ENCODE measurements at regions not wholly inside any gene's neighbourhood (a gene's known extent, or its start where the extent isn't known, plus 50 kb on each side); places are given as distances from the start of the nearest gene placed in this dataset.

DNA sequence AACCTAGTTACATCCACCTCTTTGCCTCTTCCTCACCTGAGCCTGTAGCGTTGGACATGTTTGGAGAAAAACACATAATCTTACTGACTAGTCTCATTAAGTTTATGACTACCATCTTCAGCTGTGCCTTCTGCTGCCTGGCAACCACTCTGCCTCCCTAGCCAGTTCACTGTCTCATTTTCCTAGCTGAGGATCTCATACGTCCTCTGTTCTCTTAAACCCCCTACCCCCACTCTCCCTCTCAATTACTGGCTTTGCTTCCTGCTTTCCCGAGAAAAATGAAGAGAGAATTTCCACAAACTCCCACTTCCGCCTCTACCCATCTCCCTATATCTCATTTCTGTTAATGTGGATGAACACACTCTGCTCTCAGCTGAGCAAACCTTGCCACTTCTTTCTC lies 239.3 kb upstream of the POU2AF2 start:
- H3K4me1 ChIP-seq (ENCODE audit: control insufficient read depth, insufficient read depth, low read length): peaks cover 12% of the 10 kb centered on the region
- FAIRE-seq: peak; percentile 7
- CTCF ChIA-PET: interaction anchor here (0.5 kb wide), 1 partner anchor 1406 kb away, joined by 3 read pairs; no protein-coding TSS in a partner anchor

More for the DNA sequence above, 239.3 kb upstream of the POU2AF2 start:
- BruUV-seq (replicated peaks): no TSS peak
- no peaks in the 10 kb centered on the region for H3K36me3 ChIP-seq (ENCODE audit: control insufficient read depth in 2 of 2, insufficient read depth in 2 of 2, low read length in 1 of 2)
- no peak overlapping the region for H3K4me3 ChIP-seq
- in situ Hi-C loops (cut with MboI) (no loop called here), intact Hi-C loops (cut with micrococcal nuclease; ENCODE audit: unreplicated experiment) (loop anchor here (10.0 kb wide), 1 partner anchor 229 kb away; no protein-coding TSS in a partner anchor)
- POLR2A ChIA-PET: no interaction called here
- no peak overlapping the region for H3K27ac ChIP-seq (ENCODE audit: control insufficient read depth, insufficient read depth)
- no peaks in the 10 kb centered on the region; a peak in 1 of 4 replicates for H3K27me3 ChIP-seq (replicated peaks in 1 of 2; ENCODE audit: control insufficient read depth in 2 of 2, insufficient read depth in 2 of 2, low read length in 1 of 2)
- RAD21 ChIA-PET (ENCODE audit: unreplicated experiment): no interaction called here
- H2AFZ ChIP-seq (ENCODE audit: control insufficient read depth, low read depth, low read length): no peak overlapping the region
- DNase-seq (ENCODE audit: low read depth, low spot score) (no peak), ATAC-seq (no peak)
- TF ChIP-seq NFIC (IDR thresholded peaks at IDR 0.05; ENCODE audit: low read depth, low read length) (no peak), CBFB (IDR thresholded peaks at IDR 0.05; ENCODE audit: low read depth) (no peak), BCL11A (IDR thresholded peaks at IDR 0.05; ENCODE audit: low read depth, low read length) (no peak), TAF1 (IDR thresholded peaks at IDR 0.05; ENCODE audit: borderline replicate concordance, low read depth, low read length) (no peak), RAD21 (IDR thresholded peaks at IDR 0.05; ENCODE audit: insufficient read depth, low read depth, low read length) (no peak), CHD4 (IDR thresholded peaks at IDR 0.05) (no peak), TCF7 (IDR thresholded peaks at IDR 0.05; ENCODE audit: borderline replicate concordance) (no peak), ZNF24 (IDR thresholded peaks at IDR 0.05) (no peak), POU2F2 (IDR thresholded peaks at IDR 0.05; ENCODE audit: borderline replicate concordance, low read depth, low read length) (no peak), NBN (IDR thresholded peaks at IDR 0.05) (no peak)
- TF ChIP-seq, protein P1, sequence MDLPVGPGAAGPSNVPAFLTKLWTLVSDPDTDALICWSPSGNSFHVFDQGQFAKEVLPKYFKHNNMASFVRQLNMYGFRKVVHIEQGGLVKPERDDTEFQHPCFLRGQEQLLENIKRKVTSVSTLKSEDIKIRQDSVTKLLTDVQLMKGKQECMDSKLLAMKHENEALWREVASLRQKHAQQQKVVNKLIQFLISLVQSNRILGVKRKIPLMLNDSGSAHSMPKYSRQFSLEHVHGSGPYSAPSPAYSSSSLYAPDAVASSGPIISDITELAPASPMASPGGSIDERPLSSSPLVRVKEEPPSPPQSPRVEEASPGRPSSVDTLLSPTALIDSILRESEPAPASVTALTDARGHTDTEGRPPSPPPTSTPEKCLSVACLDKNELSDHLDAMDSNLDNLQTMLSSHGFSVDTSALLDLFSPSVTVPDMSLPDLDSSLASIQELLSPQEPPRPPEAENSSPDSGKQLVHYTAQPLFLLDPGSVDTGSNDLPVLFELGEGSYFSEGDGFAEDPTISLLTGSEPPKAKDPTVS (IDR thresholded peaks at IDR 0.05; ENCODE audit: low read depth, low read length): no peak
- TF ChIP-seq, protein P2, sequence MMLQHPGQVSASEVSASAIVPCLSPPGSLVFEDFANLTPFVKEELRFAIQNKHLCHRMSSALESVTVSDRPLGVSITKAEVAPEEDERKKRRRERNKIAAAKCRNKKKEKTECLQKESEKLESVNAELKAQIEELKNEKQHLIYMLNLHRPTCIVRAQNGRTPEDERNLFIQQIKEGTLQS (IDR thresholded peaks at IDR 0.05; ENCODE audit: borderline replicate concordance, extremely low read depth, low read depth, low read length): no peak
- no peaks in the 10 kb centered on the region for H3K9me3 ChIP-seq (replicated peaks; ENCODE audit: control insufficient read depth, insufficient read depth, low read length)
- no peaks in the 10 kb centered on the region for H3K79me2 ChIP-seq (ENCODE audit: control insufficient read depth, insufficient read depth, low read length)
- no peak overlapping the region for H3K9ac ChIP-seq (ENCODE audit: control insufficient read depth, insufficient read depth, low read length)
- 0 out of 2 replicates have a peak overlapping the region, but pooled peaks have one; percentile 81 for H3K4me2 ChIP-seq (ENCODE audit: control insufficient read depth, insufficient read depth)
- 26% methylated on average over 4 of the region's 4 CpGs for WGBS (ENCODE audit: insufficient coverage, insufficient replicate concordance, low lambda C conversion rate, missing lambda C conversion rate)
- H4K20me1 ChIP-seq (ENCODE audit: control insufficient read depth, insufficient read depth): no peaks in the 10 kb centered on the region
- SMC1A ChIA-PET (ENCODE audit: uncharacterized antibody, unreplicated experiment): no interaction called here

All from GM12878 (cell line).